K562 (cell line): ENCODE measurements at regions not wholly inside any gene's neighbourhood (a gene's known extent, or its start where the extent isn't known, plus 50 kb on each side); places are given as distances from the start of the nearest gene placed in this dataset.

Source experiments
- ATAC-seq: fragments of 200-7000 bp; cut with Tn5 transposase; 3 replicates; pipeline ENCODE4 v1.9.1; 2020; ENCODE audit warnings: moderate library complexity
- BruUV-seq: library from RNA; stranded (reverse); fragments of 400-500 nt; replicated peaks from 2 replicates; lab custom pipeline; 2021; lab: Mats Ljungman, UMichigan
- CTCF ChIA-PET: fragments of 300-600 bp; formaldehyde crosslinking; extraction: SDS; loops from one replicate; lab custom pipeline; 2021; ENCODE audit warnings: low intra/inter-chr PET ratio; lab: Yijun Ruan, JAX
- POLR2A ChIA-PET: fragments of 300-600, 350-650 bp; sonication (Branson Sonifier 250); formaldehyde crosslinking; extraction: SDS; loops from one replicate; lab custom pipeline; 2021; ENCODE audit warnings: antibody characterized with exemption, inconsistent platforms; lab: Yijun Ruan, JAX
- DNase-seq, 4 experiments: peaks; one replicate each; pipeline versions ENCODE4 v3.0.0 to v3.0.0-alpha.2; 2011 to 2018; ENCODE audit warnings: low spot score in 3 of 4, mixed read lengths in 3 of 4; ENCODE audit errors: extremely low read depth in 1 of 4
- FAIRE-seq: peaks from 2 replicates; lab custom pipeline; 2011; peaks lifted over from hg19 to GRCh38; lab: Jason Lieb, UNC
- H2AFZ ChIP-seq: 2 replicates; pipeline ENCODE4 v1.6.0; 2011; ENCODE audit warnings: low read depth, low read length, control low read depth, inconsistent platforms
- H3K27ac ChIP-seq: fragments of 200-600 bp; 3 replicates; pipeline ENCODE4 v1.8.0; 2011; ENCODE audit warnings: low read depth, mild to moderate bottlenecking, control low read depth, inconsistent platforms, low read length, moderate library complexity, mixed read lengths; ENCODE audit errors: extremely low read depth
- H3K27me3 ChIP-seq, 2 experiments: fragments of 300-600 bp in 1 of 2; 2 replicates in 1 of 2; 3 replicates in 1 of 2; pipeline versions ENCODE4 v1.6.0 to v1.8.0; 2011; ENCODE audit warnings: inconsistent platforms in 2 of 2, low read length in 2 of 2, mild to moderate bottlenecking in 1 of 2, mixed read lengths in 1 of 2, moderate library complexity in 1 of 2; ENCODE audit not compliant: control insufficient read depth in 2 of 2, insufficient read depth in 2 of 2
- H3K36me3 ChIP-seq: fragments of 300-600 bp; 3 replicates; pipeline ENCODE4 v1.8.0; 2011; ENCODE audit warnings: mild to moderate bottlenecking, low read length, inconsistent platforms; ENCODE audit not compliant: control insufficient read depth, insufficient read depth
- H3K4me1 ChIP-seq, 2 experiments: fragments of 200-600 bp in 1 of 2; replicated peaks in 1 of 2; 2 replicates in 1 of 2; 3 replicates in 1 of 2; pipeline versions ENCODE4 v1.5.1 to v1.8.0; 2011; ENCODE audit warnings: inconsistent platforms in 2 of 2, low read length in 2 of 2, mild to moderate bottlenecking in 1 of 2, mixed read lengths in 1 of 2, moderate library complexity in 1 of 2; ENCODE audit not compliant: control insufficient read depth in 2 of 2, insufficient read depth in 2 of 2
- H3K4me2 ChIP-seq: 2 replicates; pipeline ENCODE4 v1.6.1; 2011; ENCODE audit warnings: low read length, control low read depth, inconsistent platforms, mixed read lengths; ENCODE audit not compliant: insufficient read depth
- H3K4me3 ChIP-seq: fragments of 200-600 bp; sonication (generic), shearing (Covaris generic); 2 replicates; pipeline ENCODE4 v1.5.1; 2016; ENCODE audit warnings: control low read depth, inconsistent platforms
- H3K79me2 ChIP-seq: fragments of 200-600 bp; 3 replicates; pipeline ENCODE4 v1.8.0; 2011; ENCODE audit warnings: low read length, inconsistent platforms; ENCODE audit not compliant: control insufficient read depth, insufficient read depth
- H3K9ac ChIP-seq, 2 experiments: 2 replicates each; pipeline versions ENCODE4 v1.6.0 to v1.6.1; 2011; ENCODE audit warnings: low read depth in 2 of 2, low read length in 2 of 2, control low read depth in 1 of 2, inconsistent platforms in 1 of 2, mild to moderate bottlenecking in 1 of 2, mixed read lengths in 1 of 2; ENCODE audit not compliant: insufficient read depth in 1 of 2
- H3K9me1 ChIP-seq: one replicate; pipeline ENCODE4 v1.6.0; 2011; ENCODE audit warnings: inconsistent platforms, mild to moderate bottlenecking, low read length, moderate library complexity; ENCODE audit not compliant: control insufficient read depth, insufficient read depth
- H3K9me3 ChIP-seq: replicated peaks from 2 replicates; pipeline ENCODE4 v1.5.1; 2011; ENCODE audit warnings: low read depth, low read length, inconsistent platforms; ENCODE audit not compliant: control insufficient read depth, insufficient read depth
- H4K20me1 ChIP-seq: replicated peaks from 2 replicates; pipeline ENCODE4 v1.6.1; 2011; ENCODE audit warnings: low read length, inconsistent platforms, mixed read lengths; ENCODE audit not compliant: control insufficient read depth, insufficient read depth
- ATF1 ChIP-seq, 2 experiments: fragments of 450-650 bp in 1 of 2; IDR thresholded peaks; 2 replicates each; pipeline ENCODE4 v1.6.1; 2016; ENCODE audit warnings: missing compliant biosample characterization in 1 of 2, missing genetic modification characterization in 1 of 2
- HCFC1 ChIP-seq: IDR thresholded peaks from 2 replicates; pipeline ENCODE4 v1.6.1; 2012; ENCODE audit warnings: low read depth, low read length, improper control_type of control experiment
- IRF9 ChIP-seq: fragments of 450-650 bp; IDR thresholded peaks from 2 replicates; pipeline ENCODE4 v1.6.1; 2016; ENCODE audit warnings: missing biosample characterization, missing genetic modification characterization
- NFYB ChIP-seq: IDR thresholded peaks from 2 replicates; pipeline ENCODE4 v1.6.1; 2011; ENCODE audit warnings: mild to moderate bottlenecking, moderate library complexity; ENCODE audit not compliant: insufficient read length; ENCODE audit errors: extremely low read depth
- POLR2B ChIP-seq: fragments of 450-650 bp; IDR thresholded peaks from 2 replicates; pipeline ENCODE4 v1.6.1; 2018; ENCODE audit warnings: low read depth; ENCODE audit not compliant: partially characterized antibody
- SIN3B ChIP-seq: fragments of 450-650 bp; IDR thresholded peaks from 2 replicates; pipeline ENCODE4 v1.6.1; 2017; ENCODE audit warnings: low read depth, mild to moderate bottlenecking, moderate library complexity
- SP2 ChIP-seq: IDR thresholded peaks from 2 replicates; pipeline ENCODE4 v1.6.1; 2011; ENCODE audit warnings: mild to moderate bottlenecking, low read depth, low read length, moderate library complexity; ENCODE audit not compliant: poor library complexity, severe bottlenecking; ENCODE audit errors: extremely low read depth
- WGBS: fragments of 100-300 bp; shearing (Covaris generic); methylation state at CpG from one replicate; pipeline ENCODE4 v1.1.6; 2016; ENCODE audit warnings: low coverage, mixed read lengths; ENCODE audit not compliant: insufficient coverage; ENCODE audit errors: missing lambda C conversion rate; 5-methylcytosine and 5-hydroxymethylcytosine counted together
- in situ Hi-C: fragments of 300-500 bp; cut with MboI; formaldehyde crosslinking; loops from 4 replicates; pipeline ENCODE4 v1.15.0; 2018; ENCODE audit warnings: inconsistent platforms, mixed read lengths
- intact Hi-C: fragments of 100-400 bp; cut with micrococcal nuclease; formaldehyde crosslinking; loops from 2 replicates; pipeline ENCODE4 v1.14.2; 2022

GRCh38 chr2:5315512-5315911 lies 376.7 kb upstream of the SOX11 start:
- BruUV-seq = no TSS peak
- POLR2A ChIA-PET = no interaction called here
- TF ChIP-seq NFYB (no peak), POLR2B (no peak), HCFC1 (no peak), ATF1 (CRISPR knock-in tag; IDR thresholded peaks at IDR 0.05) (no peak), ATF1 (tag; IDR thresholded peaks at IDR 0.05) (no peak), SP2 (no peak), SIN3B (no peak), IRF9 (tag) (no peak)

More at GRCh38 chr2:5315512-5315911, 376.7 kb upstream of the SOX11 start:
- no peak for DNase-seq
- H3K27me3 ChIP-seq = no peaks in the 10 kb centered on the region
- H3K9me3 ChIP-seq = no peaks in the 10 kb centered on the region; the same call in 1 of the 2 replicates
- no peaks in the 10 kb centered on the region for H3K36me3 ChIP-seq
- no peak overlapping the region for H2AFZ ChIP-seq
- no peak overlapping the region for H3K4me2 ChIP-seq
- H3K4me1 ChIP-seq = no peaks in the 10 kb centered on the region
- H3K9me1 ChIP-seq = no peaks in the 10 kb centered on the region
- in situ Hi-C loops = no loop called here
- intact Hi-C loops = no loop called here
- CTCF ChIA-PET = no interaction called here
- FAIRE-seq = no peak
- no peak overlapping the region for H3K4me3 ChIP-seq
- H4K20me1 ChIP-seq = no peaks in the 10 kb centered on the region
- WGBS = 0% methylated on average over 4 of the region's 4 CpGs
- ATAC-seq = no peak
- H3K79me2 ChIP-seq = no peaks in the 10 kb centered on the region
- no peak overlapping the region for H3K9ac ChIP-seq
- H3K27ac ChIP-seq = no peak overlapping the region
